Kidney epithelial cell (primary cell): ENCODE measurements at regions not wholly inside any gene's neighbourhood (a gene's known extent, or its start where the extent isn't known, plus 50 kb on each side); places are given as distances from the start of the nearest gene placed in this dataset.

Experiments
- DNase-seq: peaks from one replicate; pipeline ENCODE4 v3.0.0-alpha.2; 2010; ENCODE audit warnings: low read depth
- H3K27me3 ChIP-seq: 2 replicates; pipeline ENCODE4 v1.6.0; 2011; ENCODE audit warnings: low read length; ENCODE audit not compliant: control insufficient read depth, insufficient read depth
- H3K36me3 ChIP-seq: 2 replicates; pipeline ENCODE4 v1.5.1; 2011; ENCODE audit warnings: low read length; ENCODE audit not compliant: control insufficient read depth, insufficient read depth
- H3K4me3 ChIP-seq: 2 replicates; pipeline ENCODE4 v1.5.1; 2011; ENCODE audit warnings: low read depth, mild to moderate bottlenecking, control low read depth, low read length
- CTCF ChIP-seq: IDR thresholded peaks from 2 replicates; pipeline ENCODE4 v1.5.1; 2011; ENCODE audit warnings: mild to moderate bottlenecking, moderate library complexity, low read length, control low read depth, inconsistent platforms; ENCODE audit not compliant: insufficient read depth, poor library complexity, severe bottlenecking

- no peaks in the 10 kb centered on the region for H3K36me3 ChIP-seq
- no peak overlapping the region for H3K4me3 ChIP-seq
- H3K27me3 ChIP-seq, result no peaks in the 10 kb centered on the region
- no peak for DNase-seq
- TF ChIP-seq CTCF, result no peak
Measured at GRCh38 chr16:79754081-79754480, 153.5 kb upstream of the MAF start.

- TF ChIP-seq CTCF, result no peak
- no peak for DNase-seq
- Histone ChIP-seq H3K27me3 (no peaks in the 10 kb centered on the region), H3K36me3 (no peaks in the 10 kb centered on the region), H3K4me3 (no peak overlapping the region)
Measured at GRCh38 chr16:79753286-79753685, 152.7 kb upstream of the MAF start.

- Histone ChIP-seq H3K27me3 (no peaks in the 10 kb centered on the region), H3K36me3 (no peaks in the 10 kb centered on the region), H3K4me3 (no peak overlapping the region)
- no peak for TF ChIP-seq CTCF
- DNase-seq, result no peak
Measured at GRCh38 chr16:79752396-79752795, 151.9 kb upstream of the MAF start.

GRCh38 chr16:79751471-79752184 lies 151.1 kb upstream of the MAF start:
- DNase-seq, result no peak
- Histone ChIP-seq H3K27me3 (no peaks in the 10 kb centered on the region), H3K4me3 (no peak overlapping the region), H3K36me3 (no peaks in the 10 kb centered on the region)
- TF ChIP-seq CTCF, result no peak

GRCh38 chr16:79750311-79750710 lies 149.8 kb upstream of the MAF start:
- Histone ChIP-seq H3K4me3 (no peak overlapping the region), H3K36me3 (no peaks in the 10 kb centered on the region), H3K27me3 (no peaks in the 10 kb centered on the region)
- no peak for TF ChIP-seq CTCF
- DNase-seq, result no peak

- no peak for TF ChIP-seq CTCF
- Histone ChIP-seq H3K36me3 (no peaks in the 10 kb centered on the region), H3K4me3 (no peak overlapping the region), H3K27me3 (no peaks in the 10 kb centered on the region)
- DNase-seq, result no peak
Measured at GRCh38 chr16:79748629-79749028, 148.1 kb upstream of the MAF start.
